H9 (cell line): ENCODE measurements at regions not wholly inside any gene's neighbourhood (a gene's known extent, or its start where the extent isn't known, plus 50 kb on each side); places are given as distances from the start of the nearest gene placed in this dataset.

Experiments used
- DNase-seq: peaks from one replicate; pipeline ENCODE4 v3.0.0-alpha.2; 2017
- H2AFZ ChIP-seq: one replicate; pipeline ENCODE4 v1.6.1; 2013; ENCODE audit warnings: mild to moderate bottlenecking, low read length, control low read depth, moderate library complexity
- H2AK5ac ChIP-seq: 2 replicates; pipeline ENCODE4 v1.6.1; 2013; ENCODE audit warnings: low read length, control low read depth, mixed read lengths; ENCODE audit not compliant: insufficient read length
- H2BK120ac ChIP-seq: one replicate; pipeline ENCODE4 v1.6.1; 2013; ENCODE audit warnings: low read depth, mild to moderate bottlenecking, low read length, control low read depth, inconsistent platforms; ENCODE audit not compliant: poor library complexity, severe bottlenecking
- H2BK12ac ChIP-seq: 2 replicates; pipeline ENCODE4 v1.6.1; 2013; ENCODE audit warnings: low read length, control low read depth, mixed read lengths, low read depth; ENCODE audit not compliant: insufficient read length
- H2BK15ac ChIP-seq: 2 replicates; pipeline ENCODE4 v1.6.1; 2013; ENCODE audit warnings: low read depth, low read length, control low read depth
- H2BK20ac ChIP-seq: one replicate; pipeline ENCODE4 v1.6.1; 2013; ENCODE audit warnings: low read depth, mild to moderate bottlenecking, low read length, control low read depth, inconsistent platforms; ENCODE audit not compliant: poor library complexity, severe bottlenecking
- H2BK5ac ChIP-seq: 2 replicates; pipeline ENCODE4 v1.6.1; 2013; ENCODE audit warnings: low read length, control low read depth, mixed read lengths; ENCODE audit not compliant: insufficient read length
- H3K14ac ChIP-seq: 2 replicates; pipeline ENCODE4 v1.6.1; 2013; ENCODE audit warnings: low read length, control low read depth; ENCODE audit not compliant: insufficient read depth
- H3K18ac ChIP-seq: 2 replicates; pipeline ENCODE4 v1.6.1; 2013; ENCODE audit warnings: low read depth, mild to moderate bottlenecking, mixed read lengths, low read length, control low read depth; ENCODE audit not compliant: insufficient read length
- H3K23ac ChIP-seq: 2 replicates; pipeline ENCODE4 v1.6.1; 2013; ENCODE audit warnings: low read length, control low read depth, mixed read lengths, low read depth; ENCODE audit not compliant: insufficient read length
- H3K23me2 ChIP-seq: 2 replicates; pipeline ENCODE4 v1.6.1; 2013; ENCODE audit warnings: low read depth, mild to moderate bottlenecking, mixed read lengths, low read length, control low read depth; ENCODE audit not compliant: insufficient read length, poor library complexity, severe bottlenecking
- H3K27ac ChIP-seq: 2 replicates; pipeline ENCODE4 v1.5.1; 2013; ENCODE audit warnings: low read length, control low read depth, mixed read lengths, low read depth; ENCODE audit not compliant: insufficient read length
- H3K27me3 ChIP-seq: 2 replicates; pipeline ENCODE4 v1.6.1; 2013; ENCODE audit warnings: low read length, control low read depth, inconsistent platforms; ENCODE audit not compliant: insufficient read depth
- H3K4ac ChIP-seq: 2 replicates; pipeline ENCODE4 v1.6.1; 2013; ENCODE audit warnings: low read depth, mild to moderate bottlenecking, control low read depth, inconsistent platforms, low read length, moderate library complexity
- H3K4me1 ChIP-seq: 2 replicates; pipeline ENCODE4 v1.6.1; 2013; ENCODE audit warnings: low read length, control low read depth, inconsistent platforms; ENCODE audit not compliant: insufficient read depth
- H3K4me2 ChIP-seq: 2 replicates; pipeline ENCODE4 v1.6.1; 2013; ENCODE audit warnings: low read length, control low read depth, mixed read lengths; ENCODE audit not compliant: insufficient read length, insufficient read depth
- H3K56ac ChIP-seq: 2 replicates; pipeline ENCODE4 v1.6.1; 2013; ENCODE audit warnings: low read depth, mild to moderate bottlenecking, mixed read lengths, low read length, control low read depth; ENCODE audit not compliant: insufficient read length
- H3K79me1 ChIP-seq: 2 replicates; pipeline ENCODE4 v1.6.1; 2013; ENCODE audit warnings: low read depth, mild to moderate bottlenecking, moderate library complexity, low read length, control low read depth, inconsistent platforms; ENCODE audit not compliant: insufficient read depth, poor library complexity, severe bottlenecking
- H3K79me2 ChIP-seq: 2 replicates; pipeline ENCODE4 v1.6.1; 2013; ENCODE audit warnings: low read length, control low read depth, inconsistent platforms; ENCODE audit not compliant: insufficient read depth
- H3K9ac ChIP-seq: 2 replicates; pipeline ENCODE4 v1.6.1; 2013; ENCODE audit warnings: low read length, control low read depth, mixed read lengths; ENCODE audit not compliant: insufficient read length; ENCODE audit errors: extremely low read depth
- H3K9me3 ChIP-seq: one replicate; pipeline ENCODE4 v1.6.1; 2013; ENCODE audit warnings: low read depth, low read length, inconsistent platforms; ENCODE audit not compliant: control insufficient read depth
- H3T11ph ChIP-seq: one replicate; pipeline ENCODE4 v1.6.1; 2013; ENCODE audit warnings: mild to moderate bottlenecking, low read length, control low read depth, inconsistent platforms
- H4K20me1 ChIP-seq: one replicate; pipeline ENCODE4 v1.6.1; 2013; ENCODE audit not compliant: control insufficient read depth, insufficient read length, insufficient read depth
- H4K5ac ChIP-seq: 2 replicates; pipeline ENCODE4 v1.6.1; 2013; ENCODE audit warnings: low read depth, mild to moderate bottlenecking, mixed read lengths, low read length, control low read depth; ENCODE audit not compliant: insufficient read length
- H4K8ac ChIP-seq: replicated peaks from 2 replicates; pipeline ENCODE4 v1.6.1; 2013; ENCODE audit warnings: low read length, control low read depth, mixed read lengths, low read depth; ENCODE audit not compliant: insufficient read length
- H4K91ac ChIP-seq: 2 replicates; pipeline ENCODE4 v1.6.1; 2013; ENCODE audit warnings: low read depth, mild to moderate bottlenecking, moderate library complexity, mixed read lengths, low read length, control low read depth; ENCODE audit not compliant: insufficient read length
- H3K27ac Mint-ChIP-seq, 3 experiments: 2 replicates in 2 of 3; 3 replicates in 1 of 3; pipeline ENCODE4 v1.8.0; 2020 to 2021; ENCODE audit warnings: mixed read lengths in 3 of 3, mild to moderate bottlenecking in 1 of 3, moderate library complexity in 1 of 3
- H3K27me3 Mint-ChIP-seq: 2 replicates; pipeline ENCODE4 v1.8.0; 2021; ENCODE audit warnings: low read depth, mild to moderate bottlenecking, moderate library complexity, mixed read lengths
- H3K36me3 Mint-ChIP-seq, 3 experiments: 2 replicates in 2 of 3; 3 replicates in 1 of 3; pipeline ENCODE4 v1.8.0; 2020 to 2021; ENCODE audit warnings: low read depth in 3 of 3, mixed read lengths in 3 of 3; ENCODE audit not compliant: insufficient read depth in 1 of 3
- H3K4me1 Mint-ChIP-seq, 2 experiments: 2 replicates each; pipeline ENCODE4 v1.8.0; 2020; ENCODE audit warnings: mixed read lengths in 2 of 2
- H3K4me3 Mint-ChIP-seq, 2 experiments: 2 replicates in 1 of 2; 3 replicates in 1 of 2; pipeline ENCODE4 v1.8.0; 2020 to 2021; ENCODE audit warnings: mild to moderate bottlenecking in 2 of 2, mixed read lengths in 2 of 2, moderate library complexity in 1 of 2
- H3K9me3 Mint-ChIP-seq, 2 experiments: 2 replicates in 1 of 2; 3 replicates in 1 of 2; pipeline ENCODE4 v1.8.0; 2020; ENCODE audit warnings: mild to moderate bottlenecking in 2 of 2, mixed read lengths in 2 of 2, moderate library complexity in 1 of 2
- CTCF ChIP-seq: fragments of 200-600 bp; sonication (generic); conservative IDR thresholded peaks from 3 replicates; pipeline ENCODE4 v1.8.0; 2021; ENCODE audit warnings: antibody characterized with exemption, mild to moderate bottlenecking
- WGBS: extraction: QIAGEN DNeasy Blood & Tissue Kit; methylation state at CpG from one replicate; pipeline ENCODE4 v1.1.7; 2013; ENCODE audit warnings: missing lambda C conversion rate, low lambda C conversion rate, mixed read lengths; ENCODE audit not compliant: insufficient read length; ENCODE audit errors: extremely low coverage; 5-methylcytosine and 5-hydroxymethylcytosine counted together

- no peak overlapping the region for H3K4me3 Mint-ChIP-seq
These were observed 264.1 kb upstream of the SPRY2 start for GRCh38 chr13:80605011-80605410.

More at GRCh38 chr13:80605011-80605410, 264.1 kb upstream of the SPRY2 start:
- no peak overlapping the region for H4K91ac ChIP-seq
- H3K23me2 ChIP-seq, result no peaks in the 10 kb centered on the region
- no peak overlapping the region for H3K14ac ChIP-seq
- no peak overlapping the region for H2BK20ac ChIP-seq
- Mint-ChIP-seq H3K4me1 (no peaks in the 10 kb centered on the region), H3K27me3 (no peaks in the 10 kb centered on the region), H3K36me3 (no peaks in the 10 kb centered on the region), H3K27ac (no peak overlapping the region), H3K9me3 (no peaks in the 10 kb centered on the region; a peak in 1 of 5 replicates)
- no peaks in the 10 kb centered on the region for H3K79me2 ChIP-seq
- no peak overlapping the region for H3K27ac ChIP-seq
- H3K18ac ChIP-seq, result no peak overlapping the region
- no peak overlapping the region for H3K56ac ChIP-seq
- no peaks in the 10 kb centered on the region for H3K4me1 ChIP-seq
- no peak for TF ChIP-seq CTCF
- H2BK5ac ChIP-seq, result no peak overlapping the region
- no peaks in the 10 kb centered on the region for H4K20me1 ChIP-seq
- no peak overlapping the region for H3K23ac ChIP-seq
- no peak overlapping the region for H2BK12ac ChIP-seq
- H3K9ac ChIP-seq, result no peak overlapping the region
- H3K4ac ChIP-seq, result no peak overlapping the region
- no peak overlapping the region for H3T11ph ChIP-seq
- no peaks in the 10 kb centered on the region for H3K79me1 ChIP-seq
- DNase-seq, result no peak
- H4K5ac ChIP-seq, result no peak overlapping the region
- H2AK5ac ChIP-seq, result no peak overlapping the region
- no peak overlapping the region for H2BK120ac ChIP-seq
- no CpG with 5 or more reads among the region's 2 CpGs for WGBS
- H4K8ac ChIP-seq, result no peak overlapping the region
- no peak overlapping the region for H2AFZ ChIP-seq
- no peaks in the 10 kb centered on the region for H3K27me3 ChIP-seq
- H3K9me3 ChIP-seq, result no peaks in the 10 kb centered on the region
- H3K4me2 ChIP-seq, result no peak overlapping the region
- no peak overlapping the region for H2BK15ac ChIP-seq
